ENCODE measurements at regions not wholly inside any gene's neighbourhood (a gene's known extent, or its start where the extent isn't known, plus 50 kb on each side); places are given as distances from the start of the nearest gene placed in this dataset.

DNA sequence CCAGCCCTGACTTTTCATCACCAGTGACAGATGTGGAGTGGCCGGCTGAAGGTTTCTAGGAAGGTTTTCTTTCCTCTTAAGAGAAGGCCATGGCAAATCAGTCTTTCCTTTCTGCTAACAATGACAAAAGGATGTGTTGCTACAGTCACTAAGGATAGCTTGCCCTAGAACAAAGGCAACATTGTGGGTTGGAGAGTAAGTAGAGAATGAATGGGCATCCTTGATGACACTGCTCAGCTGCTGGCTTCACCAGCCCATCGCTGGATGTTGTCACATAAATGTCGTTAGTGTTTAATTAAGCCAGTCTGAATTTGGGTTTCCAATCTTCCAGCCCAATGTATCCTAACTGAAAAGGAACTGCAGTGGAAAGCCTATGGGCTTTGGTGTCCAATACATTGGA, 168.4 kb downstream of the ZIC5 start:
- intact Hi-C loops (cut with DNase I; ENCODE audit: low total_unique reads), result no loop called here
- no peak for TF ChIP-seq POLR2A (IDR thresholded peaks at IDR 0.05)
- TF ChIP-seq, protein P1, sequence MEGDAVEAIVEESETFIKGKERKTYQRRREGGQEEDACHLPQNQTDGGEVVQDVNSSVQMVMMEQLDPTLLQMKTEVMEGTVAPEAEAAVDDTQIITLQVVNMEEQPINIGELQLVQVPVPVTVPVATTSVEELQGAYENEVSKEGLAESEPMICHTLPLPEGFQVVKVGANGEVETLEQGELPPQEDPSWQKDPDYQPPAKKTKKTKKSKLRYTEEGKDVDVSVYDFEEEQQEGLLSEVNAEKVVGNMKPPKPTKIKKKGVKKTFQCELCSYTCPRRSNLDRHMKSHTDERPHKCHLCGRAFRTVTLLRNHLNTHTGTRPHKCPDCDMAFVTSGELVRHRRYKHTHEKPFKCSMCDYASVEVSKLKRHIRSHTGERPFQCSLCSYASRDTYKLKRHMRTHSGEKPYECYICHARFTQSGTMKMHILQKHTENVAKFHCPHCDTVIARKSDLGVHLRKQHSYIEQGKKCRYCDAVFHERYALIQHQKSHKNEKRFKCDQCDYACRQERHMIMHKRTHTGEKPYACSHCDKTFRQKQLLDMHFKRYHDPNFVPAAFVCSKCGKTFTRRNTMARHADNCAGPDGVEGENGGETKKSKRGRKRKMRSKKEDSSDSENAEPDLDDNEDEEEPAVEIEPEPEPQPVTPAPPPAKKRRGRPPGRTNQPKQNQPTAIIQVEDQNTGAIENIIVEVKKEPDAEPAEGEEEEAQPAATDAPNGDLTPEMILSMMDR (IDR thresholded peaks at IDR 0.05), result no peak
- Histone ChIP-seq H3K27me3 (no peaks in the 10 kb centered on the region), H3K9me3 (no peaks in the 10 kb centered on the region), H3K4me1 (no peaks in the 10 kb centered on the region), H3K27ac (no peak overlapping the region), H3K36me3 (no peaks in the 10 kb centered on the region), H3K4me3 (no peak overlapping the region)
- no peak for DNase-seq

DNA sequence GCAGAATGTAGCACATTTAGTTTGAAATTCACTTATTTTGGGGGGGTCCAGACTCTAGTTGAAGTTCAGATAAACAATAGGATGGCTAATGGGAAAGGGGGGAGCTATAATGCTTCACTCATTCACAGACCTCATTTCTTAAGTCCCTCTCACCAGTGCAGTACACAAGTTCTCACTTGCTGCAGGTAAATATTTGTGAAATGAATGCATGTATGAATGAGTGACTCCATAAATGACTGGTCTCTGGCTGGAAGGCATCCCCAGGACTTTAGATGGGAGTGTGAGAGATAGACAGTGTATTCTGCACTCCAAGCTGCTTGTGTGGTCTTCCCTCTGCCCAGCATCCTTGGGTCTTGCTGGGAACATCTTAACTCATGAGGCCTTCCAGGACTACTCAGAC, 169.2 kb downstream of the ZIC5 start:
- Histone ChIP-seq H3K9me3 (no peaks in the 10 kb centered on the region), H3K4me1 (no peaks in the 10 kb centered on the region), H3K27me3 (no peaks in the 10 kb centered on the region), H3K36me3 (no peaks in the 10 kb centered on the region), H3K4me3 (no peak overlapping the region), H3K27ac (no peak overlapping the region)
- no peak for DNase-seq
- intact Hi-C loops (cut with DNase I; ENCODE audit: low total_unique reads), result no loop called here
- no peak for TF ChIP-seq POLR2A (IDR thresholded peaks at IDR 0.05)
- TF ChIP-seq, protein P1 (IDR thresholded peaks at IDR 0.05), result no peak

DNA sequence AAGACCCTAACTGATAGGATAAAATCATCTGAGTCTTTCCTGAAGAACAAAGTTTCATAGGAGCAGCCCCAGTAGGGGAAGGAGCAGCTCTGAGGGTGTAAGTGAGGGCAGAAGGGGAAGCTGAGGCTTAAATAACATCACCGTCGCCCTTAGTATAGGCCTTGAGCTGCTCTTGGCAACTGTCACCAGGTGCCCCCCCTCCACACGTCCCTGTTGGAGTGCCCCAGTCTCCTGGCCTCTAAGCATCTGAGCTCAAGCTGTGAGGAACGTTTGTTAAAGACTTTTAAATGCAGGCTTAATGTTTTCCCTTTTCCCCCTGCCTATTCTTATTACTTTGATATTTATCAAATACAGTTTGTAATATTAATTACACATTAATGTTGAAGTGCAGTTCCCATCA, 170.6 kb downstream of the ZIC5 start:
- no peak overlapping the region for H3K4me3 ChIP-seq
- no peak for TF ChIP-seq POLR2A (IDR thresholded peaks at IDR 0.05)
- TF ChIP-seq, protein P1 (IDR thresholded peaks at IDR 0.05), result no peak
- H3K27ac ChIP-seq, result no peak overlapping the region
- no peak for DNase-seq
- no peaks in the 10 kb centered on the region for H3K4me1 ChIP-seq
- H3K9me3 ChIP-seq, result no peaks in the 10 kb centered on the region
- no peaks in the 10 kb centered on the region for H3K36me3 ChIP-seq
- intact Hi-C loops (cut with DNase I; ENCODE audit: low total_unique reads), result no loop called here
- H3K27me3 ChIP-seq, result no peaks in the 10 kb centered on the region

DNA sequence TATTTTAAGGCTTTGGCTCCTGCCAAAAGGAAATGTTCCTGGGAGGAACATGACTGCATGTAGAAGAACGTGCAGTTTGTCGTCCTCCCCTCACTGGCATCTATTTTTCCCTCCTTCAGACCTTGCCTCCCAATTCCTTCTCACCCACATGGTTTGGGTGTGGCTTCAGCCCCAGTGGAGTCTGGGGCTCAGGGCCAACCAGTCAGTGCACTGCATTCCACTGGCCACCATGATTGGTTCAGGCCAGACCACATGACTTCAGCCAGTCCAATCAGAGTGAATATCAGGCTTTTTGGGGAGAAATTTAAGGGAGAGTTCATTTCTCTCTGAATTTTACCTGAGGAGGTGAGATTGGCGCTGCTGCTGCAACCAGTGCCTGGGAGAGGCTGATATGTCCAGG, 171.6 kb downstream of the ZIC5 start:
- Histone ChIP-seq H3K27me3 (no peaks in the 10 kb centered on the region), H3K4me1 (no peaks in the 10 kb centered on the region), H3K9me3 (no peaks in the 10 kb centered on the region), H3K4me3 (no peak overlapping the region), H3K27ac (no peak overlapping the region), H3K36me3 (no peaks in the 10 kb centered on the region)
- no peak for DNase-seq
- no peak for TF ChIP-seq POLR2A (IDR thresholded peaks at IDR 0.05)
- TF ChIP-seq, protein P1 (IDR thresholded peaks at IDR 0.05), result no peak
- intact Hi-C loops (cut with DNase I; ENCODE audit: low total_unique reads), result no loop called here

DNA sequence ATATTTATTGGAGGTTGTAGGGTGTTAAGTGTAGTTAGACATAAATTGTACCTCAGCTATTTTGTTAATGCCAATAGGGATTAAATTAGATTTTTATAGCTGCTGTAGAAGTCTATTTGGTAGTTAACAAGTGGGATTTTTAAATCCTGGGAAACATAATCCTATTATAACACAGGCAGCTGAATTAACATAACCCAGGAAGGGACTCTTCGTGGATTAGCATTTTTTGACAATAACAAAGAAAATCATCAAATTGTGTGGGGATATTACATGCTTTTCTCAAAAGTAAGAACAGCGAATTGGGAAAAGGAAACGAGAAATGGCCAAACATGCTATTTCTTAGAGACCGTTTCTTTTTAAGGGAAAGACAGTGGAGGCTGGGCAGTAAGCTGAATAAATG, 172.8 kb downstream of the ZIC5 start:
- H3K4me1 ChIP-seq, result no peaks in the 10 kb centered on the region
- intact Hi-C loops (cut with DNase I; ENCODE audit: low total_unique reads), result no loop called here
- H3K36me3 ChIP-seq, result no peaks in the 10 kb centered on the region
- DNase-seq, result no peak
- no peaks in the 10 kb centered on the region for H3K9me3 ChIP-seq
- no peak overlapping the region for H3K4me3 ChIP-seq
- H3K27me3 ChIP-seq, result no peaks in the 10 kb centered on the region
- no peak for TF ChIP-seq POLR2A (IDR thresholded peaks at IDR 0.05)
- TF ChIP-seq, protein P1 (IDR thresholded peaks at IDR 0.05), result no peak
- H3K27ac ChIP-seq, result no peak overlapping the region

Measured in uterus (tissue), 3 donors.